Vagina (tissue), 2 donors: ENCODE measurements at regions not wholly inside any gene's neighbourhood (a gene's known extent, or its start where the extent isn't known, plus 50 kb on each side); places are given as distances from the start of the nearest gene placed in this dataset.

Source experiments
- CTCF ChIP-seq, 3 experiments: fragments of 450-650 bp in 2 of 3; fragments of 200-600 bp in 1 of 3; sonication (generic) in 1 of 3; IDR thresholded peaks; one replicate each; pipeline ENCODE4 v1.5.1; 2017 to 2019; ENCODE audit warnings: antibody characterized with exemption in 3 of 3, mild to moderate bottlenecking in 2 of 3, moderate library complexity in 2 of 3
- POLR2A ChIP-seq, 2 donors: fragments of 450-650 bp; IDR thresholded peaks; one replicate each; pipeline ENCODE4 v1.6.1; 2017; ENCODE audit warnings: antibody characterized with exemption in 2 of 2, mild to moderate bottlenecking in 2 of 2, moderate library complexity in 2 of 2
- POLR2AphosphoS5 ChIP-seq, 2 donors: sonication (generic); formaldehyde crosslinking; IDR thresholded peaks; one replicate each; pipeline ENCODE4 v1.9.0; 2017; ENCODE audit warnings: antibody characterized with exemption in 2 of 2, mild to moderate bottlenecking in 2 of 2, low read depth in 1 of 2; ENCODE audit not compliant: insufficient read depth in 1 of 2

GRCh38 chr3:55156851-55157650 is 229.2 kb upstream of the LRTM1 start:
- TF ChIP-seq CTCF (IDR thresholded peaks at IDR 0.05): no peak
- TF ChIP-seq POLR2AphosphoS5 (IDR thresholded peaks at IDR 0.05; ENCODE audit: insufficient read depth in 1 of 2, low read depth in 1 of 2): no peak
- no peak for TF ChIP-seq POLR2A (IDR thresholded peaks at IDR 0.05)
